ENCODE measurements at regions not wholly inside any gene's neighbourhood (a gene's known extent, or its start where the extent isn't known, plus 50 kb on each side); places are given as distances from the start of the nearest gene placed in this dataset.

GRCh38 chr13:55234311-55234710 lies 1906.4 kb upstream of the PRR20A start:
- TF ChIP-seq TCF7 (CRISPR knock-in tag; IDR thresholded peaks at IDR 0.05; ENCODE audit: low read depth), result no peak
- no peak for TF ChIP-seq CTCF (IDR thresholded peaks at IDR 0.05)
- no peak for TF ChIP-seq E2F4 (CRISPR knock-in tag; IDR thresholded peaks at IDR 0.05; ENCODE audit: borderline replicate concordance, low read depth)
- no peak for TF ChIP-seq MAX (CRISPR knock-in tag; IDR thresholded peaks at IDR 0.05)
- no peak for TF ChIP-seq ELF4 (CRISPR knock-in tag; IDR thresholded peaks at IDR 0.05; ENCODE audit: low read depth)
- TF ChIP-seq CREB1 (CRISPR knock-in tag; IDR thresholded peaks at IDR 0.05), result no peak
- no peak for TF ChIP-seq KAT7 (CRISPR knock-in tag; IDR thresholded peaks at IDR 0.05; ENCODE audit: borderline replicate concordance)
- no peak for TF ChIP-seq TEAD4 (CRISPR knock-in tag; IDR thresholded peaks at IDR 0.05)
- TF ChIP-seq MYBL2 (CRISPR knock-in tag; IDR thresholded peaks at IDR 0.05), result no peak
- TF ChIP-seq USF2 (CRISPR knock-in tag; IDR thresholded peaks at IDR 0.05), result no peak
- TF ChIP-seq IRF1 (CRISPR knock-in tag; IDR thresholded peaks at IDR 0.05), result no peak
- no peak for TF ChIP-seq ATF3 (CRISPR knock-in tag; conservative IDR thresholded peaks at IDR 0.05)
- TF ChIP-seq TP53 (CRISPR knock-in tag; IDR thresholded peaks at IDR 0.05), result no peak
